Glutamatergic neuron (in vitro differentiated cells): ENCODE measurements at regions not wholly inside any gene's neighbourhood (a gene's known extent, or its start where the extent isn't known, plus 50 kb on each side); places are given as distances from the start of the nearest gene placed in this dataset.
A peak's percentile ranks its signal among the peaks of the same experiment; 100 is the strongest.

Source experiments
- DNase-seq: peaks from one replicate; pipeline ENCODE4 v3.0.0; 2022
- H3K27ac Mint-ChIP-seq: one replicate; pipeline ENCODE4 v1.8.0; 2020; ENCODE audit warnings: mild to moderate bottlenecking, mixed read lengths, inconsistent platforms; ENCODE audit not compliant: unreplicated experiment
- H3K27me3 Mint-ChIP-seq: one replicate; pipeline ENCODE4 v1.8.0; 2020; ENCODE audit warnings: mild to moderate bottlenecking, moderate library complexity, mixed read lengths, inconsistent platforms; ENCODE audit not compliant: unreplicated experiment
- H3K36me3 Mint-ChIP-seq: one replicate; pipeline ENCODE4 v1.8.0; 2020; ENCODE audit warnings: mild to moderate bottlenecking, mixed read lengths, inconsistent platforms; ENCODE audit not compliant: unreplicated experiment
- H3K4me1 Mint-ChIP-seq: one replicate; pipeline ENCODE4 v1.8.0; 2020; ENCODE audit warnings: mild to moderate bottlenecking, low read depth, mixed read lengths, inconsistent platforms; ENCODE audit not compliant: unreplicated experiment
- H3K4me3 Mint-ChIP-seq: one replicate; pipeline ENCODE4 v1.8.0; 2020; ENCODE audit warnings: mild to moderate bottlenecking, mixed read lengths, inconsistent platforms; ENCODE audit not compliant: unreplicated experiment
- H3K9me3 Mint-ChIP-seq: one replicate; pipeline ENCODE4 v1.8.0; 2020; ENCODE audit warnings: mild to moderate bottlenecking, moderate library complexity, mixed read lengths, inconsistent platforms; ENCODE audit not compliant: unreplicated experiment
- TF ChIP-seq, protein P1 (sequence below): fragments of 200-600 bp; sonication (generic); IDR thresholded peaks from one replicate; pipeline ENCODE4 v1.5.0; 2021; ENCODE audit not compliant: partially characterized antibody, unreplicated experiment

DNA sequence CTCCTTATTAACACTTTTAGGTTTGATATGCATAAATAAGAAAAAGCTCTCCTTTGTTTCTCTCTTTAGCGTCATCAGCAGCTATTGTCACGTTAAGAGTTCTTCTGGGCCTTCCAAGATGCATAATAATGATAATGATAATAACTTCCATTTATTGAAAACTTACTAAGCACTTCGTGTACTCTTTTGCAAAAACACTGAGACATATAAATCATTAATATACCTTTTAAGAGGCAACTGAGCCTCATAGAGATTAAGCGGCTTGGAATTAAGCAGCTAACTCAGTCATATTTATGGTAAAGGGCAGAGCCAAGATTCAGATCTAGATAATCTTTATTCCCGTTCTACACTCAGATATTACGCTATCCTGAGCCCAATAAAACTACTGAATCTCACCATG is 1105.1 kb downstream of the OLFM4 start:
- Mint-ChIP-seq H3K36me3 (no peaks in the 10 kb centered on the region), H3K27me3 (no peaks in the 10 kb centered on the region), H3K4me3 (no peak overlapping the region), H3K9me3 (no peaks in the 10 kb centered on the region), H3K27ac (no peak overlapping the region), H3K4me1 (peaks cover 11% of the 10 kb centered on the region)
- no peak for DNase-seq
- TF ChIP-seq, protein P1, sequence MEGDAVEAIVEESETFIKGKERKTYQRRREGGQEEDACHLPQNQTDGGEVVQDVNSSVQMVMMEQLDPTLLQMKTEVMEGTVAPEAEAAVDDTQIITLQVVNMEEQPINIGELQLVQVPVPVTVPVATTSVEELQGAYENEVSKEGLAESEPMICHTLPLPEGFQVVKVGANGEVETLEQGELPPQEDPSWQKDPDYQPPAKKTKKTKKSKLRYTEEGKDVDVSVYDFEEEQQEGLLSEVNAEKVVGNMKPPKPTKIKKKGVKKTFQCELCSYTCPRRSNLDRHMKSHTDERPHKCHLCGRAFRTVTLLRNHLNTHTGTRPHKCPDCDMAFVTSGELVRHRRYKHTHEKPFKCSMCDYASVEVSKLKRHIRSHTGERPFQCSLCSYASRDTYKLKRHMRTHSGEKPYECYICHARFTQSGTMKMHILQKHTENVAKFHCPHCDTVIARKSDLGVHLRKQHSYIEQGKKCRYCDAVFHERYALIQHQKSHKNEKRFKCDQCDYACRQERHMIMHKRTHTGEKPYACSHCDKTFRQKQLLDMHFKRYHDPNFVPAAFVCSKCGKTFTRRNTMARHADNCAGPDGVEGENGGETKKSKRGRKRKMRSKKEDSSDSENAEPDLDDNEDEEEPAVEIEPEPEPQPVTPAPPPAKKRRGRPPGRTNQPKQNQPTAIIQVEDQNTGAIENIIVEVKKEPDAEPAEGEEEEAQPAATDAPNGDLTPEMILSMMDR: no peak

DNA sequence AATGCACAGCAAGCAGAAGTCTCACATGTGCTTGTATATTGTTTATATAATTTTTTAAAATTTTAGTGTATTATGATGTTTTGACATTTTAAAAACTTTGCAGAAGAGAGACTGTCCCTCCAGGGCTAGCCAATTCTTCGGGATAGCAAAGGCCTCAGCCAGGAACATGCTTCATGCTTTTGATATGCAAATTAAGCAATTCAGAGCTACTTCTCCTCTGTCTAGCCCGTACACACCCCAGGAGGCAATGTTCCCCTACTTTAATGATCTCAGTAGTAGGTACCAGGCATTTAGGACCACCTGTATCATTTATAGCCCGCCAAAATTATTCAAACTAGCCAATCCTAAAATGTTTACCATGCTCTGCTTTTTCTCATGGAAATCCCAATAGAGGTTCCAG is 1116.2 kb downstream of the OLFM4 start:
- Mint-ChIP-seq H3K4me1 (no peaks in the 10 kb centered on the region), H3K27ac (no peak overlapping the region), H3K27me3 (no peaks in the 10 kb centered on the region), H3K36me3 (no peaks in the 10 kb centered on the region), H3K9me3 (no peaks in the 10 kb centered on the region), H3K4me3 (no peak overlapping the region)
- no peak for DNase-seq
- TF ChIP-seq, protein P1: no peak

DNA sequence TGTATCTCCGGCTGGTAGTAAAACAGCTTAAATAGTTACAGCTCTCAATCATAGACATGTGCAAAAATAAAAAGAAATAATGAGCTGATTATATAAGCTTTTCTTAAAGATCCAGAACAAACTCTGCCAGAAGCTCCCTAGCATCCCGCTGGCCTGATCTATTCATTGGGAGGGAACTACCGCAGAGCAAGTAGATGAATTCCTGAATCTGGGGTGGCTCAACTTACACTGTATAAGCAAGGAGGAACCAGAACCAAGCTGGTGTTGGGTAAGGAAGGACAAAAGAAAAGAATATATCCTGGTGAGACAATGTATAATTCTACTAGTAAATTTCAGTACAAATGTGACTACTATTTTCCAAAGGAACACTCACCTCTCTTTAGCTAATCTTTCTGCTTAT is 1122.2 kb downstream of the OLFM4 start:
- Mint-ChIP-seq H3K27me3 (no peaks in the 10 kb centered on the region), H3K4me1 (no peaks in the 10 kb centered on the region), H3K4me3 (no peak overlapping the region), H3K9me3 (no peaks in the 10 kb centered on the region), H3K36me3 (no peaks in the 10 kb centered on the region), H3K27ac (no peak overlapping the region)
- no peak for DNase-seq
- TF ChIP-seq, protein P1: no peak

DNA sequence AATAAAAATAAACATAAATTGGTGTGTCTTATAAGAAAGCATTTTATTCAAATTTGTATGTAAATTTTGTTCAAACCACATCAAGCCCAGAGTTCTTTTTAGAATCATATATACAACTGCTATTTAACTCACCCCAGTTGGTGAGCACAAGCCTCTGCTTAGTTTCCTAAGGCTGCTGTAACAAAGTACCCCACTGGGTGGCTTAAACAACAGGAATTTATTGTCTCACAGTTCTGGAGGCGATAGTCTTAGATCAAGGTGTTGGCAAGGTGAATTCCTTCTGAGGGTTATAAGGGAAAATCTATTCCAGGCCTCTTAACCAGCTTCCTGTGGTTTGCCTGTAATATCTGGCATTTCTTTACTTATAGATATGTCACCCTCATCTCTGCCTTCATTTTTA is 1133.5 kb downstream of the OLFM4 start:
- no peak overlapping the region for H3K27ac Mint-ChIP-seq
- H3K4me3 Mint-ChIP-seq: no peak overlapping the region
- TF ChIP-seq, protein P1: peak; percentile 22
- H3K27me3 Mint-ChIP-seq: no peaks in the 10 kb centered on the region
- no peaks in the 10 kb centered on the region for H3K36me3 Mint-ChIP-seq
- no peaks in the 10 kb centered on the region for H3K9me3 Mint-ChIP-seq
- DNase-seq: no peak
- H3K4me1 Mint-ChIP-seq: no peaks in the 10 kb centered on the region

DNA sequence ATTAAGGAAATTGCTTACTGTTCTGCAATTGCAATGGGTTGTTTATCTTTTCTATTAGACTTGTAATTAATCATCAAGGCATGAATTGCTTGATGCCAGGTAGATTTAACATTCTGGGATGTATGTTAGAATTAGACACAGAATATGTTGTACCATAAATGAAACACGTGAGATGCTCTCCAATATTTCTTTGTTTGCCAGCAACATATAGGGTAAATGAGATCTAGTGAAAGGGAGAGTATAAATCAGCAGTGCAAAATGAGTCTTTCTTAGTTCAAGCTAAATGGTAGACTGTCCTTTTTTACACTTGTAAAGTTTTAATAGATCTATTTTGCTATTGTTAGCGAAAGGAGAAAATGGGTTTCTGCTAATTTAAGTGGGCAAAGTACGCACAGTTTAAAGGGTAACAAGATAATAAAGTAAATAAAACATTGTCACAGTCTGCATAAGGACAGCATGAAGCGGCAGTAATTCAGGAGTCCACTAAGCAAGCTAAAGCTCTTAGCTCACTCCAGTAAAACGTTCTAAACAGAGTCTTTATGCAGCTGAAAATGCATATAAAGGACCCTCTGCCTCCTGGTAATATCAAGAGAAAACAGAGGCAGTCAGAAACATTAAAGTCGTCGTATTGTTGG is 1137.1 kb downstream of the OLFM4 start:
- Mint-ChIP-seq H3K27me3 (no peaks in the 10 kb centered on the region), H3K36me3 (no peaks in the 10 kb centered on the region), H3K9me3 (no peaks in the 10 kb centered on the region), H3K27ac (no peak overlapping the region), H3K4me3 (no peak overlapping the region), H3K4me1 (no peaks in the 10 kb centered on the region)
- no peak for DNase-seq
- TF ChIP-seq, protein P1: no peak
